ENCODE measurements at regions not wholly inside any gene's neighbourhood (a gene's known extent, or its start where the extent isn't known, plus 50 kb on each side); places are given as distances from the start of the nearest gene placed in this dataset.
A peak's percentile ranks its signal among the peaks of the same experiment; 100 is the strongest.
"Not testable (repeated sequence)": the region's sequence is repeated elsewhere in the genome, so short reads cannot be mapped to it uniquely, and the experiment has no call there.

DNA sequence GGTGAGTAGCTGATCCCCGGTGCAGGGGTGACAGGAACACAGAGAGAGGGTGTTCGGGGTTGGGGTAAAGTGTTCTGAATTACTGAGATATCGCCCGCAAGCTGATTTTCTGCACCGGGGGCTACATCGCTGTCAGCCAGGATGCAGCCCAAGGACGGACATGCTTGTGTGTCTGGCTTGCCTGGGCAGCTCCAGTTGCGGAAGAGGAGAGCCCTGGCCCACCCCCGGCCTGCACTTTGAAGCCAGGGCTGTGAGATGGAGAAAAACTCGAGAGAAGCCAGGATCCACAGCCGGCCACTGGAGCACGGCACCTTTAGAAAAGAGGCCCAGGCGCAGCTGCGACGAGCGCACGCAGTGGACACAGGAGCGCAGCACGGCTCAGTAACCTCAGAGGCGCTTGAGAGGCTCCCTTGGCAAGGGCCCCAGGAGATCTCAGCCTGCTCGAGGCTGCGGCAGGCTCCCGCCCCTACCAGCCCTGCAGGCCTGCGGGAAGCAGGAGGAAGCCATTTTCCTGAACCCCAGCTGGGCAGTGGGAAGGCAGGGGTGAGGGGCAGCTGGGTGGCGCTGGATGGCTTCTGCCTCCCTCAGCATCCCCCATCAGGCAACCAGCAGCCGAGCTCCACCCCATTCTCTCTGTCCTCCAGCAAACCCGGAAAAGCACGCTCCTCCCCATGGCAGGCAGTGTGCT is 59.2 kb downstream of the C9orf50 start:
- DNase-seq, result no peak

GRCh38 chr9:129560881-129561306 is 60.0 kb downstream of the C9orf50 start:
- no peak for DNase-seq

DNA sequence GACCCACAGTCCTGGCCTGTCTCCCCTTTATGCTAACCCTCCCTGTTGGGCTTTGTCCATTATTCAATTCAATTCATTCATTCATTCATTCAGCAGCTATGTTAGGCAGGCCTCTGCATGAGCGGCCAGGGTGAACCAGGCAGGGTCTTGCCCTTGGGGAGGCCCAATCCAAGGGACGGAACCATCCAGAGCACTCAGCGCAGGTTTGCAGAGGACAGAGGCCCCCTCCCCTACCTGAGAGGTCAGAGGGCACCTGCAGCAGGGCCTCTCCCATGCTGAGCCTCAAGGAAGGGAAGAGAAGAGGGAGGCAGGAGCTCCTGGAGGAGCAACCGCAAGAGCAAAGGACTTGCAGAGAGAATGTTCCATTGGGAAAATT is 61.4 kb downstream of the C9orf50 start:
- DNase-seq, result no peak

GRCh38 chr9:129558551-129559505 is 62.1 kb downstream of the C9orf50 start:
- no peak for DNase-seq

DNA sequence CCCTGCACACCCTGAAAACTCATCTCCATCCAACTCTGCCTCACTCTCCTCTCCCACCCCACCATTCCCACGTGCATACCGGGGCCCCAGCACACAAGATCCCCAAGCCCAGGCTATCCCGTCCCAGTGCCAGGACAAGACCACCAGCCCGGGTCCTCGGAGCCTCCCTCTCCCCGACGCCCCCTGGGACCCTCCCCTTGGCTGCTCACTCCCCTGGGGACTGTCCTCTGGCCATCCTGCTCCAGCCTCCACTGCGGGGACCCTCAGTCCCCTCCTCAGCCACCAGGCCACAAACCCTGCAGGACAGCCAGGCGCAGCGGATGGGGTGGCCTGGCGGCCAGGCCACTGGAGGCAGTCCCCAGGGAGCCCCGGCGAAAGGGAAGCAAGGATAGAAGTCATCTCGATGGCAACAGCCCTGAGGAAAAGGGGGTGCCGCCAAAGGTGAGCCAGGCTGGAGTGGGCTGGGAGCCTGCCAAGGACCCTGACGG is 62.8 kb downstream of the C9orf50 start:
- DNase-seq, result no peak

GRCh38 chr9:129557192-129558036 is 63.5 kb downstream of the C9orf50 start:
- no peak for DNase-seq

DNA sequence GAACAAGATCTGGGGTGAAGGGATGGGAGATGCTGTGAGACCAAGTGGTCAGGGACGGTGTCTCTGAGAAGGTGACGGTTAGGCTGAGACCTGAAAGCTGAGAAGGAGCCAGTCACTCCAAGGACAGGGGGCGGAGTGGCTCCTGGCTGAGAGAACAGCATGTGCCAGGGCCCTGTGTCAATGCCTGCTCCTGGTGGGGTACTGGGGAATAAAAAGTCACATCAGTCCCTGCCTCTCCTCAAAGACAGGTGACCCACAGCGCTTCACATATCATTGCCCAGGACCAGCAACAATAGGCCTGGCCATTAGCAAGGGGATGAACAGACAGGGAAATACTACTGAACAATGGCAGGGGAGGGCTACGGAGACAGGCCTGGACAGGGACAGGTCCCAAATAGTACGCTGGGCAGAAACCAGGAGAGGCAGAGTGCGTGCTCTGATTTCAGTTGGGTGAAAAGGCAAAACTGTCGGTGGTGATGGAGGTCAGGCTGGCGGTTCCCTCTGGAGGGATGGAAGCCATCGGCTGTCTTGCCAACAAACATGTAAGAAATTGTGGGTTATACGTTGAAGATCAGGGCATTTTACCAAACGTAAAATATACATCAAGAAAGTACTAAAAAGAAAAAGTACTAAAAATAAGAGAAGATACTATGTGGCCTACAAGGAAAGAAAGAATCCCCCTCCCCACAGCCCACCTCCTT is 64.3 kb downstream of the C9orf50 start:
- DNase-seq, result no peak

GRCh38 chr9:129555512-129556215 is 65.2 kb downstream of the C9orf50 start:
- no peak for DNase-seq

- no peak for DNase-seq
These were observed 66.3 kb downstream of the C9orf50 start for GRCh38 chr9:129554649-129555048.

DNA sequence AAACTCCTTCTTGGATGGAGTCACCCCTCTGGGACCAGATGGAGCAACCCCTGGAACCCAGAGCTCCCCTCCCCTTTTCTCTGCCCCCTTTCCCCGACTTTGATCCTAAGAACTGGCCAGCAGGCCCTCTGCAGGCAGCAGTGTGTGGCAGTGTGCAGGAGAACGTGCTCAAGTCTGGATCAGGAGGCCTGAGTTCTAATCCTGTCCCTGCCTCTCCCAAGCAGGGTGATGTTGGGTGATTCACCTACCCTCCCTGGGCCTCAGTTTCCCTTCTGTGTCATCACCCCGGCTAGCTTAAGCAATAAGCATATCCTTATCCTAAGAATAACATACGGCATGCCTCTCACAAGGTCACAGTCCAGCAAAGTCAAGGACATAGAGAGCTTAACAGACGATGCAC is 67.6 kb downstream of the C9orf50 start:
- DNase-seq, result no peak

DNA sequence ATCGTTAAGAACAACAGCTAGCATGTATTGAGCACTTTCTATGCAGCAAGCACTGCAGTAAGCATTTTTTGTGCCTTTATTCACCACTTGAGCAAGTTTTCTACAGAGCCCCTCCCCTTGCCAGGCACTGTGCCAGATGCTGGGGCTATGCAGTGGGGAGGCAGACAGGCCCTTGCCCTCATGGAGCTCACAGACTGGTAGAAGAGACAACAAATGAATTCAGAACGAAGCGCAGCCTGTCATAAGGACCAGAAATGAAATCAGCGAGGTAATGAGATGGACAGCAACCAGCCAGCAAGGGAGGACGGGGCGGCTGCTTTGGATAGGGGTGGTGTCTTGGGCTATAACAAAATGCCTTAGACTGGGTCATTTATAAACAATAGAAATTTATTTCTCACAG is 68.8 kb downstream of the C9orf50 start:
- no peak for DNase-seq

DNA sequence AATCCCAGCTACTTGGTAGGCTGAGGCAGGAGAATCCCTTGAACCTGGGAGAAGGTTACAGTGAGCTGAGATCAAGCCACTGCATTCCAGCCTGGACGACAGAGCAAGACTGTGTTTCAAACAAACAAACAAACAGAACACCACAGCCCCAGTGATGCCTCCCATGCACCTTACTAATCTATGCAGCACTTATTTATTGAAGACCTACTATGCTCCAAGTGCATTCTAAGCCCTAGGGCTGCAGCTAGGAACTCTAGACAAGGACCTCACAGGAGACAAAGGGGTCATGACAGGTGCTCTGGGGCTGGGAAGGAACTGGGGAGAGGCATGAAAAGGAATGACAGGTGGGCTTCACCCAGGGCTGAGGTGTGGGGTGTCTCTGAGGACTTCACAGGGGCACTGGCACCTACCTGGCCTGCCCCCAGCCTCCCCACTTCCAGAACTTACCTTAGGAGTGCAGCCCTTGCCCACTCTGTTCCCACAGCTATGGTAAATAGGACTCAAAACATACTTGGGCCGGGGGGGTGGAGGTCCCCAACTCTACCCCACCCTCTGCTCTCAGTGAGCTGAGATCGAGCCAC is 69.4 kb downstream of the C9orf50 start:
- DNase-seq, result no peak

DNA sequence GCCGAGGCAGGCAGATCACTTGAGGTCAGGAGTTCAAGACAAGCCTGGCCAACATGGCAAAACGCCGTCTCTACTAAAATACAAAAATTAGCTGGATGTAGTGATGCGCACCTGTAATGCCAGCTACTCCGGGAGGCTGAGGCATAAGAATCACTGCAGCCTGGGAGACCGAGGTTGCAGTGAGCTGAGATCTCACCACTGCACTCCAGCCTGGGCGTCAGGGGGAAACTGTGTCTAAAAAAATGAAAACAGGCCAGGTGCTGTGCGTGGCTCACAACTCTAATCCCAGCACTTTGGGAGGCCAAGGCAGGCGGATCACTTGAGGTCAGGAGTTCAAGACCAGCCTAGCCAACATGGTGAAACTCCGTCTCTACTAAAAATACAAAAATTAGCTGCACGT is 69.9 kb downstream of the C9orf50 start:
- DNase-seq, result not testable (repeated sequence)

- peak; percentile 31 for DNase-seq
These were observed 70.6 kb downstream of the C9orf50 start for GRCh38 chr9:129550199-129550839.

DNA sequence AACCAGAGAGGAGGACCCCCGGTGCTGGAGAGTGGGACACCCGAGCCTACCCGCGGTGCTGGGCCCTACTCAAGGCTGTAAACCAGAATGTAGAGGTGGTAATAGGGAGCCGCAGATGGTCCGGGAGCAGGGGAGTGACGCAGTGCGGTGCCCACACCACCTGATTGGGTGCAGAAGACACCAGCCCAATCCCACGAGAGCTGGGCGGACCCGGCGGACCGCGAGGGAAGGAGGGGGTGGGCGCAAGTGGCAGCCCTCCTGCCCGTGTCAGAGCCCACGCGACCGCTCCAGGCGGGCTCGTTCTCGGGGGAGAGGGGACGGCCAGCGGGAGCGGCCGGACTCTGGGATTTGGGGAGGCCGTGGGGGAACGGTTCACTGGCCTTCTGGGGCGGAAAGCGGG is 71.2 kb downstream of the C9orf50 start:
- DNase-seq, result no peak

DNA sequence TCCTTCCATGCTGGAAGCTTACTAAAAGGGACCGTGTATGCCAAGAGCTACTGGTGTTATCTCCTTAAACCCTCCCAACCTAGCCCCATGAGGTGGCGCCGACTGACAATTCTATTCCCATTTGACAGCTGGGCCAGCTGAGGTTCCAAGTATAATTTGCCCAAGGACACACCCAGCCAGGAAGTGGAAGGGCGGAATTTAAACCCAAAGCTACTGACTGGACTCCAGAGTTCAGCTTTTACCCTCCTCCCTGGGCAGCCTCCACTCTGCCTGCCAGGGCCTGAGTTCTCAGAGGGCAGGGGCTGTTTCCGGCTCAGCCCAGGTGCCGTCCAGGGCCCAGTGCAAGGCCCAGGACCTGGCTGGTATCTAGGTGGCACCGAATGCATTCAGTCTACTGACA is 71.8 kb downstream of the C9orf50 start:
- DNase-seq, result no peak

- no peak for DNase-seq
These were observed 72.2 kb downstream of the C9orf50 start for GRCh38 chr9:129548571-129549135.

GRCh38 chr9:129547869-129548570 is 72.9 kb downstream of the C9orf50 start:
- no peak for DNase-seq

DNA sequence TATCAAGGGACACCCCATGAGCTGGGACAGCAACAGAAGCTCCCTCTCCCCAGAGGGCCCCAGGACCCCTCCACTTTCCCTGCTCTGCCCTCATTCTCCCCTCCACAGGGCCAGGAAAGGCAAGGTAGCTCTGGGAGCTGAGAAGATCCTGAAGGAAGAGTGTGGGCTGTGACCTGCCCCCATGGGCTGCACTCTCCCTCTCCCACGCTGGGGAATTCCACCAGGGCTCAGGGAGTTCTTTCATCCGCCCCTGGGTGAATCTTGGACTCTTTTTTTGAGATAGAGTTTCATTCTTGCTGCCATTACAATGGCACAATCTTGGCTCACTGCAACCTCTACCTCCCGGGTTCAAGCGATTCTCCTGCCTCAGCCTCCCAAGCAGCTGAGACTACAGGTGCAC is 73.8 kb downstream of the C9orf50 start:
- DNase-seq, result no peak

GRCh38 chr9:129545876-129546275 is 75.0 kb downstream of the C9orf50 start:
- DNase-seq, result not testable (repeated sequence)
